Epithelial cell of esophagus (primary cell): ENCODE measurements at regions not wholly inside any gene's neighbourhood (a gene's known extent, or its start where the extent isn't known, plus 50 kb on each side); places are given as distances from the start of the nearest gene placed in this dataset.

Source experiments
- DNase-seq: peaks from one replicate; pipeline ENCODE4 v3.0.0; 2010; ENCODE audit warnings: low read depth
- H3K4me3 ChIP-seq: 2 replicates; pipeline ENCODE4 v1.5.1; 2011; ENCODE audit warnings: mild to moderate bottlenecking, low read length, control low read depth
- CTCF ChIP-seq: IDR thresholded peaks from 2 replicates; pipeline ENCODE4 v1.5.1; 2011; ENCODE audit warnings: low read depth, mild to moderate bottlenecking, low read length, control low read depth, inconsistent platforms; ENCODE audit not compliant: insufficient read depth; ENCODE audit errors: missing control alignments

GRCh38 chr10:21169271-21169670 lies 272.2 kb upstream of the NEBL start:
- TF ChIP-seq CTCF = no peak
- no peak overlapping the region for H3K4me3 ChIP-seq
- DNase-seq = no peak

GRCh38 chr10:21167288-21168010 lies 270.3 kb upstream of the NEBL start:
- DNase-seq = no peak
- no peak overlapping the region for H3K4me3 ChIP-seq
- TF ChIP-seq CTCF = no peak

- TF ChIP-seq CTCF = no peak
- no peak overlapping the region for H3K4me3 ChIP-seq
- no peak for DNase-seq
Observed at GRCh38 chr10:21166557-21167287, 269.6 kb upstream of the NEBL start.

- no peak overlapping the region for H3K4me3 ChIP-seq
- no peak for TF ChIP-seq CTCF
- no peak for DNase-seq
Observed at GRCh38 chr10:21165489-21165888, 268.4 kb upstream of the NEBL start.

GRCh38 chr10:21164687-21165086 lies 267.6 kb upstream of the NEBL start:
- no peak for TF ChIP-seq CTCF
- no peak overlapping the region for H3K4me3 ChIP-seq
- DNase-seq = no peak

GRCh38 chr10:21162948-21163347 lies 265.8 kb upstream of the NEBL start:
- no peak for TF ChIP-seq CTCF
- DNase-seq = no peak
- no peak overlapping the region for H3K4me3 ChIP-seq
